Stimulated activated effector memory CD8-positive, alpha-beta T cell treated with anti-CD3 and anti-CD28 coated beads, Interleukin-12 subunit alpha, Interleukin-12 subunit beta, amount 100 ng/mL, for 72 hours (primary cell): ENCODE measurements at regions not wholly inside any gene's neighbourhood (a gene's known extent, or its start where the extent isn't known, plus 50 kb on each side); places are given as distances from the start of the nearest gene placed in this dataset.

Experiments used
- ATAC-seq: fragments of 150-1000 bp; cut with Tn5 transposase; 2 replicates; pipeline ENCODE4 v1.10.0; 2021
- DNase-seq, 2 donors: peaks; one replicate each; pipeline ENCODE4 v3.0.0; 2021 to 2022; ENCODE audit warnings: low spot score in 2 of 2
- H3K27ac Mint-ChIP-seq: one replicate; pipeline ENCODE4 v1.8.0; 2022; ENCODE audit warnings: mild to moderate bottlenecking, mixed read lengths
- H3K36me3 Mint-ChIP-seq: one replicate; pipeline ENCODE4 v1.8.0; 2022; ENCODE audit warnings: mild to moderate bottlenecking, mixed read lengths
- H3K4me1 Mint-ChIP-seq: one replicate; pipeline ENCODE4 v1.8.0; 2022; ENCODE audit warnings: mixed read lengths
- H3K4me3 Mint-ChIP-seq: one replicate; pipeline ENCODE4 v1.8.0; 2022; ENCODE audit warnings: mild to moderate bottlenecking, mixed read lengths
- H3K9me3 Mint-ChIP-seq: one replicate; pipeline ENCODE4 v1.8.0; 2022; ENCODE audit warnings: mixed read lengths

- no peaks in the 10 kb centered on the region for H3K36me3 Mint-ChIP-seq
- ATAC-seq (no peak), DNase-seq (no peak)
- no peak overlapping the region for H3K27ac Mint-ChIP-seq
- no peak overlapping the region for H3K4me3 Mint-ChIP-seq
- peaks cover 8% of the 10 kb centered on the region for H3K9me3 Mint-ChIP-seq
- H3K4me1 Mint-ChIP-seq: no peaks in the 10 kb centered on the region
Observed at GRCh38 chr5:104171958-104172690, 609.5 kb upstream of the NUDT12 start.

- H3K36me3 Mint-ChIP-seq: no peaks in the 10 kb centered on the region
- no peak overlapping the region for H3K4me3 Mint-ChIP-seq
- no peak for DNase-seq
- H3K4me1 Mint-ChIP-seq: no peaks in the 10 kb centered on the region
- H3K27ac Mint-ChIP-seq: no peak overlapping the region
- no peak for ATAC-seq
- peaks cover 8% of the 10 kb centered on the region for H3K9me3 Mint-ChIP-seq
Observed at GRCh38 chr5:104170926-104171325, 608.3 kb upstream of the NUDT12 start.

GRCh38 chr5:104146652-104147051, 584.1 kb upstream of the NUDT12 start:
- no peak for DNase-seq
- no peak overlapping the region for H3K27ac Mint-ChIP-seq
- H3K4me1 Mint-ChIP-seq: no peaks in the 10 kb centered on the region
- ATAC-seq: no peak
- no peak overlapping the region for H3K4me3 Mint-ChIP-seq
- no peaks in the 10 kb centered on the region for H3K36me3 Mint-ChIP-seq
- peaks cover 8% of the 10 kb centered on the region for H3K9me3 Mint-ChIP-seq

GRCh38 chr5:104139840-104140239, 577.3 kb upstream of the NUDT12 start:
- DNase-seq: no peak
- Mint-ChIP-seq H3K4me3 (no peak overlapping the region), H3K4me1 (no peaks in the 10 kb centered on the region), H3K36me3 (no peaks in the 10 kb centered on the region), H3K9me3 (peaks cover 8% of the 10 kb centered on the region), H3K27ac (no peak overlapping the region)
- no peak for ATAC-seq

GRCh38 chr5:104130320-104130719, 567.7 kb upstream of the NUDT12 start:
- Mint-ChIP-seq H3K4me1 (no peaks in the 10 kb centered on the region), H3K27ac (no peak overlapping the region), H3K4me3 (no peak overlapping the region), H3K9me3 (peaks cover 24% of the 10 kb centered on the region), H3K36me3 (no peaks in the 10 kb centered on the region)
- ATAC-seq: no peak
- no peak for DNase-seq

GRCh38 chr5:104128348-104128747, 565.8 kb upstream of the NUDT12 start:
- DNase-seq: no peak
- Mint-ChIP-seq H3K27ac (no peak overlapping the region), H3K36me3 (no peaks in the 10 kb centered on the region), H3K4me1 (no peaks in the 10 kb centered on the region), H3K9me3 (peaks cover 21% of the 10 kb centered on the region), H3K4me3 (no peak overlapping the region)
- no peak for ATAC-seq

- ATAC-seq (no peak), DNase-seq (no peak)
- Mint-ChIP-seq H3K9me3 (peaks cover 18% of the 10 kb centered on the region), H3K27ac (no peak overlapping the region), H3K4me3 (no peak overlapping the region), H3K36me3 (no peaks in the 10 kb centered on the region), H3K4me1 (no peaks in the 10 kb centered on the region)
Observed at GRCh38 chr5:104126980-104127379, 564.4 kb upstream of the NUDT12 start.

GRCh38 chr5:104119529-104119928, 556.9 kb upstream of the NUDT12 start:
- Mint-ChIP-seq H3K9me3 (peaks cover 22% of the 10 kb centered on the region), H3K4me3 (no peak overlapping the region), H3K4me1 (no peaks in the 10 kb centered on the region), H3K36me3 (no peaks in the 10 kb centered on the region), H3K27ac (no peak overlapping the region)
- no peak for DNase-seq
- ATAC-seq: no peak

- Mint-ChIP-seq H3K4me3 (no peak overlapping the region), H3K9me3 (peaks cover 22% of the 10 kb centered on the region), H3K27ac (no peak overlapping the region), H3K4me1 (no peaks in the 10 kb centered on the region), H3K36me3 (no peaks in the 10 kb centered on the region)
- no peak for ATAC-seq
- DNase-seq: no peak
Observed at GRCh38 chr5:104111632-104112031, 549.0 kb upstream of the NUDT12 start.

GRCh38 chr5:104096451-104096850, 533.9 kb upstream of the NUDT12 start:
- DNase-seq: no peak
- H3K27ac Mint-ChIP-seq: no peak overlapping the region
- H3K9me3 Mint-ChIP-seq: peaks cover 23% of the 10 kb centered on the region
- no peaks in the 10 kb centered on the region for H3K36me3 Mint-ChIP-seq
- H3K4me1 Mint-ChIP-seq: no peaks in the 10 kb centered on the region
- ATAC-seq: no peak
- no peak overlapping the region for H3K4me3 Mint-ChIP-seq

GRCh38 chr5:104095527-104095926, 532.9 kb upstream of the NUDT12 start:
- Mint-ChIP-seq H3K36me3 (no peaks in the 10 kb centered on the region), H3K9me3 (peaks cover 23% of the 10 kb centered on the region), H3K4me1 (no peaks in the 10 kb centered on the region), H3K4me3 (no peak overlapping the region), H3K27ac (no peak overlapping the region)
- ATAC-seq: no peak
- DNase-seq: no peak

GRCh38 chr5:104088876-104089778, 526.5 kb upstream of the NUDT12 start:
- no peaks in the 10 kb centered on the region for H3K36me3 Mint-ChIP-seq
- H3K9me3 Mint-ChIP-seq: peaks cover 12% of the 10 kb centered on the region
- ATAC-seq: no peak
- H3K4me1 Mint-ChIP-seq: no peaks in the 10 kb centered on the region
- no peak overlapping the region for H3K4me3 Mint-ChIP-seq
- H3K27ac Mint-ChIP-seq: no peak overlapping the region
- DNase-seq: no peak

GRCh38 chr5:104084896-104085295, 522.3 kb upstream of the NUDT12 start:
- Mint-ChIP-seq H3K9me3 (peaks cover 17% of the 10 kb centered on the region), H3K27ac (no peak overlapping the region), H3K4me3 (no peak overlapping the region), H3K36me3 (no peaks in the 10 kb centered on the region), H3K4me1 (no peaks in the 10 kb centered on the region)
- DNase-seq: no peak
- ATAC-seq: no peak

- ATAC-seq (no peak), DNase-seq (no peak)
- H3K4me1 Mint-ChIP-seq: no peaks in the 10 kb centered on the region
- H3K4me3 Mint-ChIP-seq: no peak overlapping the region
- no peaks in the 10 kb centered on the region for H3K36me3 Mint-ChIP-seq
- peaks cover 13% of the 10 kb centered on the region for H3K9me3 Mint-ChIP-seq
- H3K27ac Mint-ChIP-seq: no peak overlapping the region
Observed at GRCh38 chr5:104082754-104083153, 520.2 kb upstream of the NUDT12 start.

GRCh38 chr5:104081232-104081631, 518.6 kb upstream of the NUDT12 start:
- H3K4me1 Mint-ChIP-seq: no peaks in the 10 kb centered on the region
- peaks cover 12% of the 10 kb centered on the region for H3K9me3 Mint-ChIP-seq
- H3K4me3 Mint-ChIP-seq: no peak overlapping the region
- H3K36me3 Mint-ChIP-seq: no peaks in the 10 kb centered on the region
- H3K27ac Mint-ChIP-seq: no peak overlapping the region
- no peak for ATAC-seq
- DNase-seq: no peak

GRCh38 chr5:104080646-104081175, 518.1 kb upstream of the NUDT12 start:
- no peaks in the 10 kb centered on the region for H3K4me1 Mint-ChIP-seq
- no peak overlapping the region for H3K4me3 Mint-ChIP-seq
- no peak overlapping the region for H3K27ac Mint-ChIP-seq
- no peaks in the 10 kb centered on the region for H3K36me3 Mint-ChIP-seq
- DNase-seq: no peak
- ATAC-seq: no peak
- peaks cover 12% of the 10 kb centered on the region for H3K9me3 Mint-ChIP-seq
